Glomerular endothelial cell (primary cell): ENCODE measurements at regions not wholly inside any gene's neighbourhood (a gene's known extent, or its start where the extent isn't known, plus 50 kb on each side); places are given as distances from the start of the nearest gene placed in this dataset.

Experiments
- DNase-seq: peaks from one replicate; pipeline ENCODE4 v3.0.0-alpha.2; 2011; ENCODE audit warnings: low read depth, low spot score; ENCODE audit errors: extremely low read depth

- no peak for DNase-seq
Observed at GRCh38 chr2:81589406-81589805, 1284.9 kb upstream of the LRRTM1 start.

DNA sequence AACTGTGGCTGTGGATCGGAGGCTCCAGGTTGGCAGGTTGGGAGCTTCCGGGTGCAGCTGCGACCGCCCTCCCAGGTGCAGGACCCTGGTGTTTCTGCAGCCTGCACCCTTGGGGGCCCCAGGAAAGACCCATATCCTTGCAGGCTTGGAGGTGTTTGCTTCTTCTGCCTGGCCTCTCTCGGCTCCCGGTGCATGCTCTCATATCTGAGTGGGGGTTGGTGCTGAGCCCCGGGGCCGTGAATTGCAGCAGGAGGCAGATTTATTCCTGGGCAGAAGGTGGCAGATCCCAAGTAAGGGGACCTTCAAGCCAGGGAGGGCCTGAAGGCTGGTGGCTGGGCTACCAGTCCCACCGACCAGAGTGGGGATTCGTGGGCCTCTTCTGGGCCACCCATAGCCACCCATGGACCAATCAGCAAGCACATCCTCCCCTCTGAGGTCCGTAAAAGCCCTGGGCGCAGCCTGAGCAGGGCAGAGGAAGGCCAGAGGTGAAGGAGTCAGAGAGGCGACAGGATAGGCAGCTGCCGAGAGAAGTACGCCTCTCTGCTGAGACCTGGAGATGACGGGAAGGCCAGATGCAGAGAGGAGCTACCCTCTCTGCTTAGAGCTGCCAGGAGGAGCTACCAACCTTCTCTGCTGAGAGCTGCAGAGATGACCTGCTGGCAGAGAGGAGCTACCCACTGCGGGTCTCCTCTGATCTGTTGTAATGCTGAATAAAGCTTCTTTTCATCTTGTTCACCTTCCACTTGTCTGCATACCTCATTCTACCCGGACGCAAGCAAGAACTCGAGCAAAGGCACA lies 1279.0 kb upstream of the LRRTM1 start:
- no peak for DNase-seq

DNA sequence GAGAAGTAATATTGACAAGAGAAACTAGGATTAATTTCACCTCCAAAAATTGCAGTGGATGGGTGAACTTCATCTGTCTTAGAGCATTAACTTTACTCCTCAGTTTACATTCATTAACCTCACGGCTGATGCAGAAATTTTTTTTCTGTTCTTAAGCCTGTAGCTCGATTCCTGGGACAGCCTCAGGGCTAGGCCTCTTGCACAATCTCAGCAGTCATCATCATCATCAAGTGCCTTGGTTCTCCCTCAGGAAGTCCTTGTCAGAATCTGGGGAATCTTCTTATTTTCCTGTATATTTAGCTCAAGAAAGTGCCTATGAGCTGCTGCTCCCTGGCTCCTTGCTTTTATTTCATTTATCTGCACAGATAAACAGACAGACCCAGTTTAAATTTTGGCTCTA lies 1272.2 kb upstream of the LRRTM1 start:
- DNase-seq, result no peak

DNA sequence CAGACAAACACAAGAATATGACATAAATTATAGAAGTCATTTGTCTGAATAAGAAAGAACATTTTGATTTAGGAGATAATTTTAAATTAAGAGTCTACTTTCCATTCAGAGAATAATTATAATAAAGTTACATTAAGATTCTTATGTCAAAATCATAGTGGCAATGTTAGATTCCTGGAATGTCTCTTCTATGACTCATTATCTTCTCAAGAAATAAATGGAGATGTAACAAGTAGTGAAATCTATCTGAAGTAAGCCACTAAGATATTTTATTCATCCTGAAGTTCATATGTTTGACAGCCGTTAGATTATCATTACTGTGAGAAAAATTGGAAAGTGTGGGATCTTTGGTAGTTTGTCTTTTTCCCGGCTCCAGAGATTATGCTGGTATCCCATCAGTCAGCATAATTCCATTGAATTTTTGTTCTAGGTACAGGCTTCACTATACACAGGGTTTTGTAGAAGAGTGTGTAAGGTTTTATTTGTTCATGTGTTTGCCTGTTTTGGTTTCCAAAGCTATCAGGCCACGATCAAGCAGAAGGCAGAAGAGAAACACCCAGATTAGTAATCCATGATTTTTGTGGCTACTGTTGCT lies 1246.6 kb upstream of the LRRTM1 start:
- DNase-seq, result no peak

- no peak for DNase-seq
Observed at GRCh38 chr2:81550277-81550676, 1245.7 kb upstream of the LRRTM1 start.

GRCh38 chr2:81549646-81550045 lies 1245.1 kb upstream of the LRRTM1 start:
- DNase-seq, result no peak

- DNase-seq, result no peak
Observed at GRCh38 chr2:81545626-81546025, 1241.1 kb upstream of the LRRTM1 start.

DNA sequence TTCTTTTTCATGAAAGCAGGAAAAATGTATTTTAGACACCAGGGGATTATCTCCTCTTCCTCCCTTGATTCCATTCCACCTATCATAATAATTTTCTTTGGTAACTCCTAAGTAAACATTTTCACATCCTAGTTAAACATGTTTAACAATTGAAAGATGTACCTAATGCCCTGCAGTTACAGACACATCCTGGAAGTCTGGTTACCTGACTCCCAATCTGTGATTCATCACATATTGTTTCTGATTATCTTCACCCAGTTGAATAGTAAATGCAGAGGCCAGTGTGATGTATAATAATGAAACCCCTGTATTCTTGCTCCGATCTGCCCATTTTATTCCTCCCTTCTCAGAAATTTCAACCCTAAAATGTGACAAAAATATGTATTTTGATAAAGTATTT lies 1237.6 kb upstream of the LRRTM1 start:
- no peak for DNase-seq

GRCh38 chr2:81529944-81530343 lies 1225.4 kb upstream of the LRRTM1 start:
- DNase-seq, result no peak

DNA sequence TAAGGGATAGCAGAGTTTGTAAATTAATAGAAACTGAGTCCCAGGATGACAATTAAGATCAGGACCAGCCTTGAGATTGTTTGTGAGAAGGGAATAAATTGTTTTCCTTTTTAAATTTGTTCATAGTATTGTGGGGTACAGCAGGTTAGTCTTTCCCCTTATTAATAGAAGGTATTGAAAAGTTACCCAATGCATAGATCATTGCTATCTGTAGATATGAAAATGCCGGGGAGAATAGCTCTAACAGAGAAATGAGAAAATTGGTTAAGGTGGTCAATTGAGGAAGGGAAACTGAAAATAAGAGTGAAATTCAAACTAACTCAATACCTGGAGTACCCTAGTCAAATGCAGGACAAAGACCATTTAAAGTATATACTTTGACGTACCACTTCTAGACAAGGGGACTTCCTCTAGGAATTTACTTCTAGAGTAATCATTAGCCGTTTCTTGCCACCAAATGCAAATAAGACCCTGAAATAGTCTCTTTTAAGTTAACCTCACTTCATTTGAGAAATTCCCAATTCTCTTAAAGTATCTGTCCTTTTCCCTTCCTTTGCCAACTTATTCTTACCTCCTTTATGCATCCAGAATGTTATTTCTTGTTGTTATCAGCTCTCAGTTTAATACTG lies 1224.4 kb upstream of the LRRTM1 start:
- DNase-seq, result no peak

- DNase-seq, result no peak
Observed at GRCh38 chr2:81523344-81523743, 1218.8 kb upstream of the LRRTM1 start.

DNA sequence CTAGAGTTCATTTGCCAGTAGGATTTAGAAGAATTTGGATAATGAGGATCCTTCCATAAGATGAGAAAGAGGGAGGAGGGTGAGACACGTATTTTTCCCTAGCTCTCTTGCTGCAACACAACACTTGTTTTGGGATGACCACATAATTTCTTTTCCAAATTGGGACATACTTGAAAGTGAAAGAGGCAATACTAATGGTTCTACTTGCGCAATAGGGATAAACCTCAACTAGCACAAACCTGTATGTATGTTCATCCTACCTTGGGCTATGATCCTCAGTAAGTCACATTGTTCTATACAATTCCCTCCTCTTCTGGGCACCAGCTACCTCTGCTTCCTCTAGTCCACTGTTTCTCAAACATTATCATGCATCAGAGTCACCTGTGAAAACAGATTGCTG lies 1208.8 kb upstream of the LRRTM1 start:
- no peak for DNase-seq

GRCh38 chr2:81505586-81505985 lies 1201.0 kb upstream of the LRRTM1 start:
- no peak for DNase-seq

- no peak for DNase-seq
Observed at GRCh38 chr2:81495556-81495955, 1191.0 kb upstream of the LRRTM1 start.

DNA sequence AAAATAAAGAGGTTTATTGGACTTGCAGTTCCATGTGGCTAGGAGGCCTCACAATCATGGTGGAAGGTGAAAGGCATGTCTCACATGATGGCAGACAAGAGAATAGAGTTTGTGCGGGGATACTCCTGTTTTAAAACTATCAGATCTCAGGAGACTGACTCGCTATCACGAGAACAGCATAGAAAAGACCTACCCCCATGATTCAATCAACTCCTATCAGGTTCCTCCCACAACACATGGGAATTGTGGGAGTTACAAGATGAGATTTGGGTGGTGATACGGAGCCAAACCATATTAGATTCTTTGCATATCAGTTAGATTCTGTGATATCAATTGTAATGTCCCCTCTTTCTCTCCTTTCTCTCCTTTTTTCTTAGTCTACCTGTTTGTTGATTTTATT lies 1178.7 kb upstream of the LRRTM1 start:
- no peak for DNase-seq

DNA sequence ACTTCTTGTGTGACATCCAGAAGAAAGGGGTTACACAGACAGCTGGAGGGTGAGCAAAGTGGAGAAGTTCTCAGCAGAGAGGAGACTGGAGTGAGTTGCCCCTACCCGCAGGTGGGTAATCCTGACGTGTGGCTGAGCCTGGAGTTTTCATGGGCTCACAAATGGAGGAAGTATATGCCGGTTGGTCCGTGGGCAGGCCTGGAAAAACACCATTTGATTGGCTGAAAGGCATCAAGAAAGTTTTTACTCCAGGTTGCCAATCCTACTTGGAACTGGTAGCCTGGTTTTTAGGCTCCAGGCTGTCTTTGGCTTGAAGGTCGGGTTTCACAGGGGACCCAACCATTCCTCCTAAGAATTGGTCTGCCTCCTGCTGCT lies 1177.4 kb upstream of the LRRTM1 start:
- no peak for DNase-seq

DNA sequence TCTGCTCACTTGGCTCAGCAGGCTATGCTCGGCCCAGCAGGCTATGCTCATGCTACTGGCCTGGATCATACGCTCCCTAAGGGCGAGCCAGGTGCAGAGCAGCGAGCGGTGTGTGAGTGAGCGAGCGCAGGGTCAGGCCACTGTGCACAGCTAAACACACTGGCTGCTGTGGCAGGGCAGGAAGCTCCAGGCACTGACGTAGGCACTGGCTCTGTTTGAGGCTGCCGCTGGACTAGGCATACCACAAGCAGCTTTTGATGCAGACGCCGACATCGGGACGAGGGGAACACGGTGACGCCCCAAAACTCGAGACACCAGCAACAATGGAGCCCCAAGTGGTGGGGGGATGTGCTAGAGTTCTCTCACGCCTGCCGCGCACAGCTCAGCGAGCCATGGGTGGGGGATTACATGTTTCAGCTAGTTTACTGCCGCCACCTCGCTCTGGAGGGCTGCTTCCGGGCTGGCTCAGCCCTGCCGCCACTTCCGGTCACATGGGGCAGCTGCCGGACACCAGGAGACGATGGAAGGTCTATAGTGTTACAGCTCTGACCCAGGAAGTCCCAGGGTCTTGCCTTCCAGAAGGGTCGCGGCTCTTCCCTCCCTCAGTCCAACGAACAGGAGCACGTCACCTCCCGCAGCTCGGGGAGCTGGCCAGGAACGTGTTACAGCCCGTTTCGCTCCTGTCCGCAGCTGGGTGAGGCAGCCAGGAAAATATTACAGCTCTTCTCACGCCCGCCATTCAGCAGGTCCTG lies 1176.9 kb upstream of the LRRTM1 start:
- DNase-seq, result no peak

DNA sequence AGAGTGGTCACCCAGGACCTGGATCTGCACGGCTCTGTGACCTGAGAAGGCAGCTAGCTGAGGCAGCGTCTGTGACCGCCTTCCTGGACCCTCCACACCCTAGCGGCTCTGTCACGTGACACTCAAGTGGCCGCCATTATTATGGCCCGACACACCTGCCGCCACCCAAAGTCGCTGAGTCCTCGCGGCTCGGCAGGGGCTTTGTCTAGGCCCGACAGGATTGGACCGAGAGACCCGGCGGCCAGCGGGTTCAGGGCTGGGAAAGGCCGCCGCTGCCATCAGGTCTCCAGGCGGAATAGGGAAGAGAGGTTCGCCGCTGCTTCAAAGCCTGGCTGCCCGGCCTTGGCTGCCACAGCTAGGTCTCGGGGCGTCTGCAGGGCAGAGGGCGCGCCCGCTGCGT lies 1162.5 kb upstream of the LRRTM1 start:
- DNase-seq, result no peak

DNA sequence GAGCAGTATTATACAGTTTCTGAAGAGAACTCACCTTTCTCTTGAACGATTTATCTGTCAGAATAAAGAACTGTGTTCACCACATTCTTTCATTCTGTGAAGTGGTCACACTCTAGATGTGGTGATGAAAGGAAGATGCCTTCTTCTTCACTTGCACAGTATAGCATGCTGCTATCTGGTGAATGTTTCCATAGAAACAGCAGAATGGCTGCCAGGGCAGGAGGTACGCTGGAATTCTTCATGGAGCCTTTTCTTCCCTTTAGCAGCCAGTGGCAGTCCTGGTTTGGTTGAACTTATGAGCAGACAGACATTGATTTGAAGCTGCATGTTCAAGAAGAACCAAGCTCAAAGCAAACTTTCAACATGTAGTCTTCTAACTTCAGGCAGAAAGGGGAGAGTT lies 1157.9 kb upstream of the LRRTM1 start:
- DNase-seq, result no peak

- DNase-seq, result no peak
Observed at GRCh38 chr2:81445176-81445575, 1140.6 kb upstream of the LRRTM1 start.

DNA sequence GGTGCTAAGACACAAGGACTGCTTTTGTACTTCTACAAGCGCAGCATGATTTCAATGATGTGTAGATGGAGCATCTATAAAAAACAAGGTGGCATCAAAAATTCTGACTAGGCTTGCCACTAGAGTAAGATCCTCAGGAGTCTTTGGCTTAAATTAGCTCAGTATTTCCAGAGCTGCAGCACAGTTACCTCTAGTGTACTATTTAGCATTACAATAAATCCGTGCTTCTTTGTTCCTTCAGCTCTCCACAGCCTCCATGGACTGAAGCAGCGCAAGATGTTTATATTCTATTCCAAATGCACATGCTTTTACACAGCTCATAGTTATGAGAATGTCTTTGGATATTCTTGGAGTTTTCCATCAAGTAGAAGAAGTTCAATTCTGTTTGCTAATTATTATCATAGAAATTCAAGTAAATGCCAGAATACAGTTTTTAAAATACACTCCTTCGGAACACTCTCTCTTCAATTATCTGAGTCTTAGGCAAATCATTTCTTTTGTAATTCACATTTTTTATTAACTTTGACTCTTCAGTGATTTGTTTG lies 1133.0 kb upstream of the LRRTM1 start:
- no peak for DNase-seq
